ENCODE measurements at regions not wholly inside any gene's neighbourhood (a gene's known extent, or its start where the extent isn't known, plus 50 kb on each side); places are given as distances from the start of the nearest gene placed in this dataset.

GRCh38 chr17:77312786-77313599, 172.2 kb downstream of the SEC14L1 start:
- peak overlapping the region; percentile 51 for H3K27ac ChIP-seq
- no peak for TF ChIP-seq CTCF (IDR thresholded peaks at IDR 0.05)

GRCh38 chr17:77313831-77314230, 173.1 kb downstream of the SEC14L1 start:
- peak overlapping the region; percentile 51; the same call in 1 of the 2 replicates for H3K27ac ChIP-seq
- TF ChIP-seq CTCF (IDR thresholded peaks at IDR 0.05) (no peak), ZFX (IDR thresholded peaks at IDR 0.05; ENCODE audit: borderline replicate concordance) (no peak)

GRCh38 chr17:77314601-77315000, 173.8 kb downstream of the SEC14L1 start:
- H3K27ac ChIP-seq = no peak overlapping the region
- no peak for TF ChIP-seq CTCF (IDR thresholded peaks at IDR 0.05)

GRCh38 chr17:77315010-77315409, 174.2 kb downstream of the SEC14L1 start:
- H3K27ac ChIP-seq = no peak overlapping the region
- TF ChIP-seq CTCF (IDR thresholded peaks at IDR 0.05) (no peak), ZFX (IDR thresholded peaks at IDR 0.05; ENCODE audit: borderline replicate concordance) (no peak)

GRCh38 chr17:77315551-77316190, 174.9 kb downstream of the SEC14L1 start:
- H3K27ac ChIP-seq = no peak overlapping the region

GRCh38 chr17:77316191-77316641, 175.4 kb downstream of the SEC14L1 start:
- TF ChIP-seq ZFX (IDR thresholded peaks at IDR 0.05; ENCODE audit: borderline replicate concordance) (no peak), CTCF (IDR thresholded peaks at IDR 0.05) (no peak)
- no peak overlapping the region for H3K27ac ChIP-seq

More at GRCh38 chr17:77315551-77316190, 174.9 kb downstream of the SEC14L1 start:
- TF ChIP-seq CTCF (IDR thresholded peaks at IDR 0.05) (no peak), ZFX (IDR thresholded peaks at IDR 0.05; ENCODE audit: borderline replicate concordance) (no peak)

- H3K27ac ChIP-seq = no peak overlapping the region
- no peak for TF ChIP-seq ZFX (IDR thresholded peaks at IDR 0.05; ENCODE audit: borderline replicate concordance)
- TF ChIP-seq CTCF (IDR thresholded peaks at IDR 0.05) = no peak
Measured at GRCh38 chr17:77316651-77317050, 175.9 kb downstream of the SEC14L1 start.

Measured in 22Rv1 (cell line).